SK-N-SH (cell line): ENCODE measurements at regions not wholly inside any gene's neighbourhood (a gene's known extent, or its start where the extent isn't known, plus 50 kb on each side); places are given as distances from the start of the nearest gene placed in this dataset.
A peak's percentile ranks its signal among the peaks of the same experiment; 100 is the strongest.

Experiments used
- CTCF ChIA-PET: fragments of 300-600, 350-600 bp; formaldehyde crosslinking; extraction: SDS; loops from one replicate; lab custom pipeline; 2021; lab: Yijun Ruan, JAX
- POLR2A ChIA-PET: fragments of 350-600 bp; sonication (Branson Sonifier 250); formaldehyde crosslinking; extraction: SDS; loops from one replicate; lab custom pipeline; 2020; ENCODE audit warnings: antibody characterized with exemption, inconsistent platforms; lab: Yijun Ruan, JAX
- DNase-seq: peaks from one replicate; pipeline ENCODE4 v3.0.0; 2012
- H2AFZ ChIP-seq: fragments of 200-600 bp; sonication (generic); 2 replicates; pipeline ENCODE4 v1.8.1; 2016; ENCODE audit warnings: antibody characterized with exemption, mild to moderate bottlenecking, low read depth
- H3F3A ChIP-seq: fragments of 200-600 bp; sonication (generic); replicated peaks from 2 replicates; pipeline ENCODE3; 2016; ENCODE audit warnings: antibody characterized with exemption, mild to moderate bottlenecking; ENCODE audit not compliant: insufficient read depth
- H3K27ac ChIP-seq, 2 experiments: fragments of 200-500 bp in 1 of 2; fragments of 200-600 bp in 1 of 2; sonication (Bioruptor generic) in 1 of 2; sonication (generic), shearing (Covaris generic) in 1 of 2; 2 replicates each; pipeline versions ENCODE4 v1.5.1 to v1.6.1; 2014 to 2016; ENCODE audit warnings: low read depth in 2 of 2, inconsistent platforms in 1 of 2, low read length in 1 of 2, mild to moderate bottlenecking in 1 of 2, mixed read lengths in 1 of 2
- H3K27me3 ChIP-seq: fragments of 200-600 bp; sonication (generic), shearing (Covaris generic); 2 replicates; pipeline ENCODE4 v1.6.1; 2016; ENCODE audit warnings: mixed run types; ENCODE audit not compliant: insufficient read depth
- H3K36me3 ChIP-seq, 2 experiments: fragments of 200-500 bp in 1 of 2; fragments of 200-600 bp in 1 of 2; sonication (Bioruptor generic) in 1 of 2; sonication (generic) in 1 of 2; replicated peaks in 1 of 2; 2 replicates each; pipeline versions ENCODE3 to v1.5.1; 2014 to 2016; ENCODE audit warnings: low read length in 1 of 2, mild to moderate bottlenecking in 1 of 2; ENCODE audit not compliant: insufficient read depth in 2 of 2, control insufficient read depth in 1 of 2
- H3K4me1 ChIP-seq, 2 experiments: fragments of 200-500 bp in 1 of 2; fragments of 200-600 bp in 1 of 2; sonication (Bioruptor generic) in 1 of 2; sonication (generic), shearing (Covaris generic) in 1 of 2; 2 replicates each; pipeline versions ENCODE4 v1.5.1 to v1.6.1; 2014 to 2016; ENCODE audit warnings: low read depth in 1 of 2, low read length in 1 of 2, mixed run types in 1 of 2; ENCODE audit not compliant: insufficient read depth in 2 of 2, control insufficient read depth in 1 of 2
- H3K4me2 ChIP-seq: fragments of 200-600 bp; sonication (generic), shearing (Covaris generic); 2 replicates; pipeline ENCODE4 v1.6.1; 2017; ENCODE audit warnings: mixed run types
- H3K4me3 ChIP-seq, 2 experiments: fragments of 200-500 bp in 1 of 2; fragments of 200-600 bp in 1 of 2; sonication (Bioruptor generic) in 1 of 2; sonication (generic), shearing (Covaris generic) in 1 of 2; 2 replicates each; pipeline versions ENCODE4 v1.5.1 to v1.8.1; 2014 to 2016; ENCODE audit warnings: low read depth in 2 of 2, inconsistent platforms in 1 of 2, low read length in 1 of 2, mild to moderate bottlenecking in 1 of 2, mixed read lengths in 1 of 2, moderate library complexity in 1 of 2
- H3K79me2 ChIP-seq: fragments of 200-600 bp; sonication (generic); 2 replicates; pipeline ENCODE4 v1.8.1; 2017; ENCODE audit warnings: mild to moderate bottlenecking; ENCODE audit not compliant: insufficient read depth
- H3K9ac ChIP-seq: fragments of 200-600 bp; sonication (generic); 2 replicates; pipeline ENCODE4 v1.6.1; 2017; ENCODE audit warnings: mixed run types
- H3K9me2 ChIP-seq: fragments of 200-600 bp; sonication (generic); 2 replicates; pipeline ENCODE4 v1.6.1; 2017; ENCODE audit warnings: mixed run types
- H3K9me3 ChIP-seq: fragments of 200-600 bp; sonication (generic); 2 replicates; pipeline ENCODE4 v1.6.1; 2017; ENCODE audit warnings: mixed run types, mild to moderate bottlenecking, moderate library complexity
- H4K20me1 ChIP-seq: fragments of 200-600 bp; sonication (generic); 2 replicates; pipeline ENCODE4 v1.6.1; 2017; ENCODE audit warnings: mild to moderate bottlenecking, mixed run types; ENCODE audit not compliant: insufficient read depth
- CHD2 ChIP-seq: fragments of 150-350 bp; IDR thresholded peaks from 2 replicates; pipeline ENCODE4 v1.6.1; 2018; ENCODE audit warnings: low read length; ENCODE audit not compliant: partially characterized antibody
- FOXJ3 ChIP-seq: sonication (generic); formaldehyde crosslinking; IDR thresholded peaks from 2 replicates; pipeline ENCODE4 v1.5.1; 2020; ENCODE audit warnings: mild to moderate bottlenecking, missing genetic modification reagents
- GATA2 ChIP-seq: sonication (generic); formaldehyde crosslinking; IDR thresholded peaks from 2 replicates; pipeline ENCODE4 v1.5.0; 2020; ENCODE audit warnings: mild to moderate bottlenecking, missing genetic modification reagents
- IRF3 ChIP-seq: fragments of 150-350 bp; IDR thresholded peaks from 2 replicates; pipeline ENCODE4 v1.6.1; 2016; ENCODE audit warnings: mild to moderate bottlenecking, low read depth, low read length
- MAX ChIP-seq: IDR thresholded peaks from 2 replicates; pipeline ENCODE4 v1.4.0; 2012; ENCODE audit warnings: low read depth
- MEF2A ChIP-seq: IDR thresholded peaks from 2 replicates; pipeline ENCODE4 v1.4.0; 2012; ENCODE audit warnings: low read depth, borderline replicate concordance
- NFIC ChIP-seq: IDR thresholded peaks from 2 replicates; pipeline ENCODE4 v1.4.0; 2012; ENCODE audit warnings: borderline replicate concordance
- PBX3 ChIP-seq: IDR thresholded peaks from 2 replicates; pipeline ENCODE4; 2012
- RAD21 ChIP-seq: IDR thresholded peaks from 2 replicates; pipeline ENCODE4 v1.6.1; 2012; ENCODE audit warnings: mild to moderate bottlenecking, low read length
- REST ChIP-seq: IDR thresholded peaks from 2 replicates; pipeline ENCODE4 v1.6.1; 2012; ENCODE audit warnings: mild to moderate bottlenecking, low read depth, low read length, moderate library complexity
- RFX5 ChIP-seq: IDR thresholded peaks from 2 replicates; pipeline ENCODE4 v1.6.1; 2012; ENCODE audit warnings: mild to moderate bottlenecking, improper control_type of control experiment, low read length
- SMC3 ChIP-seq: IDR thresholded peaks from 2 replicates; pipeline ENCODE4 v1.6.1; 2012; ENCODE audit warnings: low read depth, low read length, improper control_type of control experiment
- TEAD4 ChIP-seq: IDR thresholded peaks from 2 replicates; pipeline ENCODE4 v1.4.0; 2012; ENCODE audit warnings: mild to moderate bottlenecking, borderline replicate concordance; ENCODE audit not compliant: insufficient read depth
- USF1 ChIP-seq: IDR thresholded peaks from 2 replicates; pipeline ENCODE4 v1.4.0; 2012; ENCODE audit warnings: low read depth, borderline replicate concordance
- YY1 ChIP-seq: IDR thresholded peaks from 2 replicates; pipeline ENCODE4 v1.4.0; 2012; ENCODE audit warnings: low read depth, mild to moderate bottlenecking
- WGBS: methylation state at CpG from one replicate; pipeline ENCODE4 v1.1.6; 2017; ENCODE audit warnings: low lambda C conversion rate; 5-methylcytosine and 5-hydroxymethylcytosine counted together

- Histone ChIP-seq H3K4me2 (peak overlapping the region; percentile 52; the same call in 1 of the 2 replicates), H3K9ac (no peak overlapping the region), H3K36me3 (no peaks in the 10 kb centered on the region), H4K20me1 (no peaks in the 10 kb centered on the region), H3K4me1 (peaks cover 0 to 21% of the 10 kb centered on the region in 2 experiments; a peak in 1 of 4 replicates), H3K9me3 (no peaks in the 10 kb centered on the region), H3K4me3 (no peak overlapping the region), H3K27ac (peak overlapping the region; percentile 57 to 65), H3K79me2 (no peaks in the 10 kb centered on the region), H3F3A (no peaks in the 10 kb centered on the region), H3K9me2 (no peaks in the 10 kb centered on the region), H3K27me3 (no peaks in the 10 kb centered on the region; the same call in 1 of the 2 replicates), H2AFZ (0 out of 2 replicates have a peak overlapping the region, but pooled peaks have one; percentile 16)
- DNase-seq, result no peak
- 17% methylated on average over 3 of the region's 5 CpGs for WGBS
- ChIA-PET POLR2A (no interaction called here), CTCF (interaction anchor here (1.0 to 1.4 kb wide), 3 partner anchors 11 to 62 kb away, joined by 4 to 7 read pairs (median 4); no protein-coding TSS in a partner anchor)
- TF ChIP-seq RFX5 (no peak), IRF3 (no peak), YY1 (no peak), RAD21 (no peak), NFIC (no peak), PBX3 (no peak), REST (no peak), CHD2 (no peak), SMC3 (no peak), MAX (no peak), MEF2A (no peak), FOXJ3 (CRISPR knock-in tag) (no peak), USF1 (no peak), TEAD4 (no peak), GATA2 (no peak)
Measured at GRCh38 chrX:69362354-69362753, 141.8 kb upstream of the NALF2 start.
